HFF-Myc (cell line): ENCODE measurements at regions not wholly inside any gene's neighbourhood (a gene's known extent, or its start where the extent isn't known, plus 50 kb on each side); places are given as distances from the start of the nearest gene placed in this dataset.

Source experiments
- DNase-seq: peaks from one replicate; pipeline ENCODE4 v3.0.0-alpha.2; 2011; ENCODE audit warnings: low read depth; ENCODE audit errors: extremely low read depth
- H3K4me3 ChIP-seq: replicated peaks from 2 replicates; pipeline ENCODE4 v1.5.1; 2011; ENCODE audit warnings: low read depth, mild to moderate bottlenecking, control low read depth, low read length
- TF ChIP-seq, protein P1 (sequence below): IDR thresholded peaks from 2 replicates; pipeline ENCODE4 v1.5.1; 2012; ENCODE audit warnings: mild to moderate bottlenecking, low read depth, low read length, control low read depth; ENCODE audit errors: missing control alignments

DNA sequence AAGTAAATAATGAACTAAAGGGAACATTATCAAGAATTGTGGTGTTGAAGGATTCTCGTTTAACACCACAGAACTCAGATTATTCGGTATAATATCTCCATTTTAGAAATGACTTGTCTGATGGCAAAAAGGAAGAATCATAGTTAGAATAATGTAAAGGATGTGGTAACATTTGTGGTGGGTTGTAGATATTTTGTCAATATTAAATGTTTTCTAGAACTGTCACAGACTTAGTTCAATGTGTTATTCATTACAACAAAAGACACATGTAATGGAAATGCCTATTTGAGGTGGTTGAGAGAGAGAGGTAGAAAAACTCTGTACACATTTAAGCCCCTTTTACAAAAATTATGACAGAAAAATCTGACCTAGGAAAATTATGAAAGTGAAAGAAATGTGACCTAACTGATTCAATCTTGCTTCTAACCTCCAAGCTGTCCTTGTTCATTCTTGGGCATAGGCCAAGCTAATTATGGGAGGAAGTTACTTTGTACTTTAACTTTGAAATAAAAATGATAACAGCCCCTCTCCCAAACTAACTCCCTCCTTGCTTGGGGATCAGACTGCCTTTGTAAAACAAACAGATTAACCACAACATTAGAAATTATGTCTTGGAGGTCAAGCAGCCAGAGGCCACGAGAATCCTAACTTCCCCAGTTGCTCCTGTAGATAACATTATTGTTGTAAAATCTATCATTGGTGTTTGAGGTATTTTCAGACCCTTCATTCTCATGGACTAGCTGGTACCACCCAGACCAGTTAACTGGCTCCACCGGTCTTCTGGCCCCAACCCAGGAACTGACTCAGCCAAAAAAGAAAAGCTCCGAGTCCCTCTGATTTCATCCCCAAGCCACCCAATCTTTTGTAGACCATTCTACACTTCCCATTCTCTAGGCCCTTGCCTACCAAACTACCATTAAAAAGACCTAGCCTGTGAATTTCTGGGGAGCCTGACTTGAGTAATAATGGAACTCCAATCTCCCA lies 1287.8 kb upstream of the CDH8 start:
- no peak for DNase-seq
- no peak overlapping the region for H3K4me3 ChIP-seq
- TF ChIP-seq, protein P1, sequence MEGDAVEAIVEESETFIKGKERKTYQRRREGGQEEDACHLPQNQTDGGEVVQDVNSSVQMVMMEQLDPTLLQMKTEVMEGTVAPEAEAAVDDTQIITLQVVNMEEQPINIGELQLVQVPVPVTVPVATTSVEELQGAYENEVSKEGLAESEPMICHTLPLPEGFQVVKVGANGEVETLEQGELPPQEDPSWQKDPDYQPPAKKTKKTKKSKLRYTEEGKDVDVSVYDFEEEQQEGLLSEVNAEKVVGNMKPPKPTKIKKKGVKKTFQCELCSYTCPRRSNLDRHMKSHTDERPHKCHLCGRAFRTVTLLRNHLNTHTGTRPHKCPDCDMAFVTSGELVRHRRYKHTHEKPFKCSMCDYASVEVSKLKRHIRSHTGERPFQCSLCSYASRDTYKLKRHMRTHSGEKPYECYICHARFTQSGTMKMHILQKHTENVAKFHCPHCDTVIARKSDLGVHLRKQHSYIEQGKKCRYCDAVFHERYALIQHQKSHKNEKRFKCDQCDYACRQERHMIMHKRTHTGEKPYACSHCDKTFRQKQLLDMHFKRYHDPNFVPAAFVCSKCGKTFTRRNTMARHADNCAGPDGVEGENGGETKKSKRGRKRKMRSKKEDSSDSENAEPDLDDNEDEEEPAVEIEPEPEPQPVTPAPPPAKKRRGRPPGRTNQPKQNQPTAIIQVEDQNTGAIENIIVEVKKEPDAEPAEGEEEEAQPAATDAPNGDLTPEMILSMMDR: no peak

DNA sequence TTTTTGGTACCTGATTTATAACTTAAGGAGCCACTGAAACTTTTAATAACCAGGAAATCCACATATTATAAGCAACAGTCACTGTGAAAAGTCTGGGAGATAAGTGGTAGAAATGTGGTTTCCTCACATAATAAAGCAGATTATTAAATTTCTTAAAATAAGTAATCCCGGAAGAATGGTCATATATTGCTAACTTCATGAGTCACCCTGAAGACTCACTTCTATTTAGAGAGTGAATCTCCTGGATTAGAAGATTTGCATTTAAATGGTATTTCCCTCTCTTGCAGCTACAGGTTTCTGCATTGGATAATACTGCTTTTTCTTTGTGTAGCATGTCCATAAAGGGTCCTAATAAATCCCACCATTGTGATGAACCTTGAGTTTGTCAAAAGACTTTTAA lies 1286.8 kb upstream of the CDH8 start:
- no peak overlapping the region for H3K4me3 ChIP-seq
- DNase-seq: no peak
- TF ChIP-seq, protein P1: no peak

GRCh38 chr16:63315229-63315628 lies 1279.0 kb upstream of the CDH8 start:
- TF ChIP-seq, protein P1: no peak
- H3K4me3 ChIP-seq: no peak overlapping the region
- no peak for DNase-seq

- H3K4me3 ChIP-seq: no peak overlapping the region
- TF ChIP-seq, protein P1: no peak
- no peak for DNase-seq
Measured at GRCh38 chr16:63312346-63312745, 1276.1 kb upstream of the CDH8 start.

DNA sequence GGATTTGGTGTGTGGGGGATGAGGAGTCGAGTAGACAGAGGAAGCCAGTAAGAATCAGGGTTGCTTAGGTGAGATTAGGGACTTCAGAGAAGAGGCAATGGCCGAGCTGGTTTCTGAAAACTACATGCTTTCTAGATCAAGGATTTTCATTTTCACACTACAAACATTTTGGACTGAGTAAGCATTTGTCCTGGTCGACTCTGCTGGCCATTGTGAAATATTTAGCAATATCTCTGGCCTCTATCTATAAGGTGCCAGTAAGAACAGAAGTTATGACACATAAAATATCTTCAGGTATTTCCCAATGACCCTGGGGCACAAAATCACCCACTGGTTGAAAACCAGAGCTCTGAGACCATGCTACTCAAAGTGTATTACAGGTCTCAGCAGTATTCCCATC lies 1275.1 kb upstream of the CDH8 start:
- no peak overlapping the region for H3K4me3 ChIP-seq
- TF ChIP-seq, protein P1: no peak
- DNase-seq: no peak

- TF ChIP-seq, protein P1: no peak
- no peak overlapping the region for H3K4me3 ChIP-seq
- DNase-seq: no peak
Measured at GRCh38 chr16:63302811-63303210, 1266.6 kb upstream of the CDH8 start.

GRCh38 chr16:63301349-63301748 lies 1265.1 kb upstream of the CDH8 start:
- no peak for DNase-seq
- TF ChIP-seq, protein P1: no peak

More at GRCh38 chr16:63301349-63301748, 1265.1 kb upstream of the CDH8 start:
- H3K4me3 ChIP-seq: no peak overlapping the region
